CD4-positive, alpha-beta T cell treated with Interleukin-2 at 100 ng/mL for 4 hours (primary cell): ENCODE measurements at regions not wholly inside any gene's neighbourhood (a gene's known extent, or its start where the extent isn't known, plus 50 kb on each side); places are given as distances from the start of the nearest gene placed in this dataset.
A peak's percentile ranks its signal among the peaks of the same experiment; 100 is the strongest.
"Not testable (repeated sequence)": the region's sequence is repeated elsewhere in the genome, so short reads cannot be mapped to it uniquely, and the experiment has no call there.

ENCODE experiments used
- DNase-seq: peaks from one replicate; pipeline ENCODE4 v3.0.0-alpha.2; 2020; ENCODE audit warnings: low spot score

DNA sequence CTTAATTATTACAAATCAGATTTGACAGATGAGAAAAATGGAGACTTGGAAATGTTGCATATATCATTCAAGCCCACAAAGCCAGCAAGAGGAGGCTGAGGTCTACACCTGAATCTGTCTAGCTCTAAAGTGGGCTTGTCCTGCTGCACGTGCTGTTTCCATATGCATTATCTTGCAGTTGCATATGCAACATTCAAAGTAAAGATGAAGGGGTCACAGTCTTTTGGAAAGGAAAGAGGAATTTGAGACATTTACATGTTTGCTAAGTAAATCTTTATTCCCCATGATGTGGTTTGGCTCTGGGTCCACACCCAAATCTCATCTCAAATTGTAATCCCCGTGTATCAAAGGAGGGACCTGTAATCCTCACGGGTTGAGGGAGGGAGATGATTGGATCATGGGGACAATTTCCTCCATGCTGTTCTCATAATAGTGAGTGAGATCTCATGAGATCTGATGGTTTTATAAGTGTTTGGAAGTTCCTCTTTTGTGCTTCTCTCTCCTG lies 98.3 kb downstream of the BACH1 start:
- no peak for DNase-seq

DNA sequence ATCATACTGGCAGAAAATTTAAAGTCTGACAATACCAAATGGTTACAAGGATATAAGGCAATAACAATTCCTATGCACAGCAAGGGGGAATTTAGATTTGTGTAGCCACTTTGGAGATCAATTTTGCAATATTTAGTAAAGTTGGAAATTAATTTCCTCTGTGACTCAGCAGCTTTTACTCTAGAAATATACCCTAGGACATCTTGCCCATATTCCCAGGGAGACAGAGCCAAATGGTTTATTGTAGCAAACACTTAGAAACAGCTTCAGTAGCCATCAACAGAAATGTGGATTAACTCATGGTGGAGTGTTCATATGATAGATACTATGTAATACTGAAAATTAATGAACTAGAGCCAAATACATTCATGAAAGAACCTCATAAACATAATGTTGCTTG lies 104.6 kb downstream of the BACH1 start:
- no peak for DNase-seq

GRCh38 chr21:29403922-29404538 lies 105.3 kb downstream of the BACH1 start:
- no peak for DNase-seq

DNA sequence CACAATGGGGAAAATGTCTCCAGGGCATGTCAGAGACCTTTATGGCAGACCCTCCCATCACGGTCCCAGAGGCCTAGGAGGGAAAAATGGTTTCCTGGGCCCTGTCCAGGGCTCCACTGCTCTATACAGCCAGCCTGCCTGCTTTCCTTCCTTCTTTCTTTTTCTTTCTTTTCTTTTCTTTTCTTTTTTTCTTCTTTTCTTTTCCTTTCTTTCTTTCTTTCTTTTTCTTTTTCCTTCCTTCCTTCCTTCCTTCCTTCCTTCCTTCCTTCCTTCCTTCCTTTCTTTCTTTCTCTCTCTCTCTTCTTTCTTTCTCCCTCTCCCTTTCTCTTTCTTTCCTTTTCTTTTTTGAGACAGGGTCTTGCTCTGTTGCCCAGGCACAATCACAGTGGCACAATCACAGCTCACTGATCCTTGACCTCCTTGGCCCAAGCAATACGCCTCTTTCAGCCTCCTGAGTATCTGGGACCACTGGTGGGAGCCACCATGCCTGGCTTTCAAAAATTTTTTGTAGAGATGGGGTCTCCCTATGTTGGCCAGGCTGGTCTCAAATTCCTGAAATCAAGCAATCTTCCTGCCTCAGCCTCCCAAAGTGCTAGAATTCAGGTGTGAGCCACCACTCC lies 106.9 kb downstream of the BACH1 start:
- no peak for DNase-seq

DNA sequence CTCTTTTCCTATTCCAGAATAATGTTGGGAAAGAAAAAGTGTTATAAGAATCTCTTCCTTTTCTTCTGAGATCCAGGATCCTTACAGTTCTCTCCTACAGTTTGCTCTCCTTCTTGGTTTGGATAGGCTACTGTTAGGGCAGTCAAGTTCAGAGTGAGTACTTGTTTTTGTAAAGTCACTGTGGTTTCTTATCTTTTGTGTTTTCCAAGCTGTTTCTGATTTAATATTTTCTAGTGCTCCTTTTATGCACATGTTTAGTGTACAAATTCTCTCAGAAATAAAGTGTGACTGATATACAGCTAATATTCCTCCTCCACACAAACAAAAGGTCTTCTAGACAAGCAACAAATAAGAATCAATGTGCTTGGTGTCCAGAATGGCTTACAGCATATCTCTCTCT lies 107.7 kb downstream of the BACH1 start:
- no peak for DNase-seq

DNA sequence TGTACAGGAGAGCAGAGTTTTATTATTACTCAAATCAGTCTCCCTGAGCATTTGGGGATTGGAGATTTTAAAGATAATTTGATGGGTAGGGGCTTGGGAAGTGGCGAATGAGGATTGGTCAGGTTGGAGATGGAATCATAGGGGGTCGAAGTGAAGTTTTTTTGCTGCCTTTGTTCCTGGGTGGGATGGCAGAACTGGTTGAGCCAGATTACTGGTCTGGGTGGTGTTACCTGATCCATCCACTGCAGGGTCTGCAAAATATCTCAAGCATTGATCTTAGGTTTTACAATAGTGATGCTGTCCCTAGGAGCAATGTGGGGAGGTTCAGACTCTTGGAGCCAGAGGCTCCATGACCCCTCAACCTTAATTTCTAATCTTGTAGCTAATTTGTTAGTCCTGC lies 108.8 kb downstream of the BACH1 start:
- DNase-seq: no peak

DNA sequence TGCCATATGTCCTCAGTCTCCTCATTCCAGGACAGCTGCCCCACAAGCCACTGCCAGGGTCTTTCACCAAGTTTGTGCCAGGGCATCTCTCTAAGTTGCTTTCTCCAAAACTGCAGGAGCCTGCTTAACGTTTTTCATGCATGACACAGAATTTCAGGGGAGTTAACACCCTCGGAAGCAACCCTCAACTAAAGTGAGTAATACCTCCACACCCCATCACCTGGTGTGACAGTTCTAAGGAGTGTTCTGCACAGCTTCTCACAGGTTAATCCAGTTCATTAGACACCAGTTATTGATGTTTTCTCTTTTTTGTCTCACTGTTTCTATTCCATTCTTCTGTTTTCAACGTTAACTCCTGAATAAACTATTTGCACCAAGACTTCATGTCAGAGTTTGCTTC lies 115.0 kb downstream of the BACH1 start:
- DNase-seq: no peak

DNA sequence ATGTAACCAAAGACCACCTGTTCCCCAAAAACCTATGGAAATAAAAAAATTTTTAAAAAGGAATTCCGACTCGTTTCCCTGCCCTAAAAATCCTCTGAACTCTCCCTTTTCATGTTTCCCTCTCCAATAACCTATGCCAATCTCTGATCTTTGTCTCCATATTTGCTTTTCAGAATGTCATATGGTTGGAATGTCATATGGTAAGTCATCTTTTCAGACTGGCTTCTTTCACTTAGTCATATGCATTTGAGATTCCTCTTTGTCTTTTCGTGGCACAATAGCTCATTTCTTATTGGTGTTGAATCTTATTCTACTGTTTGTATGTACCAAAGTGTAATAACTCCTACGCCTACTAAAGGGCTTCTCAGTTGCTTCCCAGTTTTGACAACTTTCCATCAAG lies 117.5 kb downstream of the BACH1 start:
- no peak for DNase-seq

DNA sequence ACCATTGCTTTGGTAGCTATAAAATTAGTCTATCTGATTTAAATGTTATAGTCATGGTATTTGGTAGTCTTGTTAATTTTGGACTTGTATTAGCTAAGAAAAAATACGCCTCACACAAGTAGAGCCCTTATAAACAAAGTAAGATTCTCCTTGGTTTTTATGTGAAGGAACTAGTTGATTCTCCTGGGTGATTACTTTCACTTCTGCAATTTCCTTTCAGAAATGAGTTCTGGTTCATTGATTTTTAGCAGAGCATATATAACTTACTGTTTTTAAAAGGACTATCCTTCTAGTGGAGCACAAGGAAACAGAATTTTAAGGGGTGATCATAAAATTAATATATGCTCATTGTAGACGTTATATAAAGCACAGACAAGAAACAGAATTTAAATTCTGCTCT lies 120.1 kb downstream of the BACH1 start:
- DNase-seq: no peak

GRCh38 chr21:29419422-29419821 lies 120.7 kb downstream of the BACH1 start:
- no peak for DNase-seq

DNA sequence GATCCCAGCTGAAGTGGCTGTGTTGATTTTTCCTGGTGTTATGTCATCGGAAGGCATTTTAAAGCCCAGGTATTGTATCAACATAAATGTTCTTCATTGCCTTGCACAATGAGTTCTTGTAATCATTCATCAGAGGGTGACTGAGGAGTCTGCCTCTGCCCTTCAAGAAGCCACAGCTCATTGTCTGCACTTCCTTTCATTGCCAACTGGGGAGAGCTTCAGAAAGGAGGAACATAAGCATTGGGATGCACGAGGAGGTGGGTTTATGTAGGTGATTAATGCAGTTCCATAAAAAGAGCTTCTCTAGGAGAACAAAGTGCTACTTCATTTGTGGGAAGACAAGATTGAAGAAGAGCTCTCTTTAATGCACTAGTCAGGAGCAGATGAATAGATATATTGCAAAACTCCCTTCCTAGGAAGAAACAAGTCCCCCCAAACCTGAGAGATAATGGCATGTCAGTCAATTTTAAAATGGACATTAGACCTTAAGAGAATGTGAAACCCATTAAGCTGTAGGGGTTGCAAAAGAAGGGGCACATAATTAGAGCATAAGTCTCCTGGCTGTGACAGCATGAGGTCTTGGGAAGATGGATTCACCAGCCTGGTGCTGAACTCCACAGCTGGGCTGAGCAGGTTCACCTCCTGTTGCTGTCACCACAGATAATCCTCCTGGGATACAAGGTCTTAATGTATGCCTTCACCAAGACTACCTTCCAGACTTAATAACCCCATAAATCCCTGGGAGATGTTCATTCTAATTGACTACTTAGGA lies 124.6 kb downstream of the BACH1 start:
- DNase-seq: no peak

- DNase-seq: no peak
Observed at GRCh38 chr21:29424728-29425127, 126.0 kb downstream of the BACH1 start.

GRCh38 chr21:29429218-29429617 lies 130.5 kb downstream of the BACH1 start:
- DNase-seq: no peak

GRCh38 chr21:29430030-29430429 lies 131.3 kb downstream of the BACH1 start:
- DNase-seq: no peak

DNA sequence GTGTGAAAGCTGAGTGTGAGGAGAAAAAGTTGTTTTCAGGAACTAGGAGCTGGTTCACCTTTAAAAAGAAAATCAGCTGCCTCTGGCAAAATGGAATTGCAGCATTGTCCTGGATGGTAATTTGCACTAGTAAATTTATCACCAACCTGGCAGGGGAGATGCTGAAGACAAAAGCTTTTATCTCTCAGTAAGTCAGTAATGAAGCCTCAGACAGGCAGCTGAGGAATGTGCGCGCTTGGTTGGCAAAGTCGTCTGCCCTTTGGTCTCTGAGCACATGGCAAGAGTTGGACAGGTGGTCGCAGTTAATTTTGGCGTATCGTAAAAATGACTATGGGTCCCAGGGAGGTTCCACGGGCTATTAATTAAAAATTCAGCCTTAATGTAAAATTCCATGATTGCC lies 131.9 kb downstream of the BACH1 start:
- no peak for DNase-seq

DNA sequence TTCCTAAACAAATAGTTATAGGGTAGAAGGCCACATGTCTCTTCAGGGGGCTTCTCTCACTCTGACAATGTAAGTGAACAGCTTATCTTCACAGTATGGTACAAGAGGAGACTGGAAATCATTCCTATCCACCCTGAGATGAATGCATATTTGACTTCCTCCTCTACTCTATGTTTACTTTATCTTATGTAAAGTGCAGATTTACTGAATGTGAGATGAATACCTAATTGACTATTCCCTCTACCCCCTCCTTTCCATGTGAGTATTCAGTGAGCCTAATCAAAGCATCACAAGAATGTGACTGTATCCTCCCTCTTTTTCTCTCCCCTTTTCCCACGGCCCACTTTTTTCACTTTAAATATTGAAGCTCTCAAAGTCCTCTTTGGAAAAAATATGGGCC lies 132.5 kb downstream of the BACH1 start:
- DNase-seq: no peak

DNA sequence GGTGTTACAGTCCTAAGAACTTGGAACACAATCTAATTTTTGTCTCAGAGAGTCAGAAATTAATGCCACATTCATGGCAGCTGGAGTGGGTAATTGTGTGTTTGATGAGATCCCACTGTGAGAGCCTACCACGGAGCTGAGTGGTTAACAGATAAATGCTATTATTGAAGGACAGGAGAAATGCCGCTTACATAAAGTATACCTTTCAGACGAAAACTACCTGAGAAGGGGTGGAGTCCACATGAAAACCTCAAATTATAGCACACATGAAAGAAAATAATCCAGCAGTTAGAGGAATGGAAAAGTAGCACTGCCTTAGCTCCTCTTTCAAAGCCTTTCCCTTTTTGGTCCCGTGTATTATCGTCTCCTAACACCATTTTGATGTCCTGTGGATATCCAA lies 133.0 kb downstream of the BACH1 start:
- DNase-seq: no peak

- no peak for DNase-seq
Observed at GRCh38 chr21:29433366-29434059, 134.8 kb downstream of the BACH1 start.

- DNase-seq: peak; percentile 22
Observed at GRCh38 chr21:29434081-29434480, 135.4 kb downstream of the BACH1 start.

DNA sequence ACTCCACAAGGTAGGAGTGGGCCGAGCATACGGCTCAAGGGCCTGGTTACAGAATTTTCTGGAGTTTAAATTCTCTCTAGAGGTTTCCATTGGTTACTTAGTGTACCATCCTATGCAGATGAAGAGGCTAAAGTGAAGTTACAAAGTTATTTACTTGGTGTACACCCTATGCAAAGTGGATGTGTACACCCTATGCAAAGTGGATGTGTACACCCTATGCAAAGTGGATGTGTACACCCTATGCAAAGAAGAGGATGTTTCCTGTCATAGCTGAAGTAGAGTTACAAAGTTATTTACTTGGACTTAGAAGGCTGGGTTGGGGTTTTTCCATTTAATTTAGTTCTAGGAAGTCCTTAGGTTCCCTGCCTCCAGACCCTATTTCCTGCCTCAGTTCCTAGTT lies 136.3 kb downstream of the BACH1 start:
- not testable (repeated sequence) for DNase-seq

GRCh38 chr21:29436143-29436542 lies 137.4 kb downstream of the BACH1 start:
- DNase-seq: peak; percentile 46

GRCh38 chr21:29436650-29437049 lies 137.9 kb downstream of the BACH1 start:
- no peak for DNase-seq

DNA sequence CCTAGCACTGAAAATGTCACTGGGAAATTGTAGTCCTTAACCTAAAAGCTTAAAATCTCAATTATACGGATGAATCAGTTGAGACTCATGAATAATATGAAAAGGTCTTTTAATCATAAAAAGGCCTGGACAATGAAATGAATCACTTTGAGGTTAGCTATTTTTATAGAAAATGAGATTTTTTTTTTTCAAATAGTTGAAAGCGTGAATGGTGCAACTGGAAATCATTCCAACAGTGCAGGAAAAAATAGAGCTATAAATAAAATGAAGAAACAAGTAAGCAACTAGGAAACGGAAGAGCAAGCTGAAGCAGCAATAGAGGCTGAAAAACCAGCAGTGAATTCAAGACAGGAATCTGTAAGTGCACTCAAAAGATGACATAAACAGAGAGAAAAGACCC lies 142.9 kb downstream of the BACH1 start:
- no peak for DNase-seq
